HG02798 (cell line): ENCODE measurements at regions not wholly inside any gene's neighbourhood (a gene's known extent, or its start where the extent isn't known, plus 50 kb on each side); places are given as distances from the start of the nearest gene placed in this dataset.

Source experiments
- ATAC-seq: cut with Tn5 transposase; IDR thresholded peaks from one replicate; pipeline ENCODE4 v1.9.1; 2021; ENCODE audit warnings: mild to moderate bottlenecking; ENCODE audit not compliant: unreplicated experiment, poor library complexity

DNA sequence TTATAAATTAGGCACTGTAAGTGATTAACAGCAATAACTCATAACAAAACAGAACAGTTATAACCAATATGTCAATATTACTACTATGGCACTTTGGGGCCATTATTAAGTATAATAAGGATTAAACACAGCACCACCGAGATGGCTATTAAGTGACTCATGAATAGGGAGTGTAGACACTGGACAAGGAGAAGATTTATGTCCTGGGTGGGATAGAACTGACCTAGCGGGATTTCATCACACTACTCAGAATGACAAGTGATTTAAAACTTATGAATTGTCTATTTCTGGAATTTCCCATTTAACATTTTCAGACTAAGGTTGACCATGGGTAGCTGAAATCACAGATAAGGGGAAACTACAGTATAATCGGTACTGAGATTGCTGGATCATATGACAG, 79.0 kb upstream of the SLC7A1 start:
- no peak for ATAC-seq

DNA sequence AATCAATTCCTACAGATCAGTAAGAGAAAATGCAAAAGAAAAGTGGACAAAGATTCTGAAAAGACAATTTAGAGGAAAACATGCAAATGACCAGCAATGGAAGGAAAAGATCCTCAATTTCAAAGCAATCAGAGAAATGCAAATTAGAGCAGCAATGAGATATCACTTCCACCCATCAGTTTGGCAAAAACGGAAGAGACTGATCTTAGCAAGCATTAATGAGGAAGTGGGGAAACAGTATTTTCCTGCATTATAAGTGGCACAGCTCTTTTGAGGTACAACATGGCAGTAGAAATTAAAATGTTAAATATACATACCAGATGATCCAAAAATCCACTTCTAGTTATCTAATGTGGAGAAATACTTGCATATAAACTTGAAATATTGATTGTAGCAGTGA, 69.1 kb upstream of the SLC7A1 start:
- no peak for ATAC-seq

DNA sequence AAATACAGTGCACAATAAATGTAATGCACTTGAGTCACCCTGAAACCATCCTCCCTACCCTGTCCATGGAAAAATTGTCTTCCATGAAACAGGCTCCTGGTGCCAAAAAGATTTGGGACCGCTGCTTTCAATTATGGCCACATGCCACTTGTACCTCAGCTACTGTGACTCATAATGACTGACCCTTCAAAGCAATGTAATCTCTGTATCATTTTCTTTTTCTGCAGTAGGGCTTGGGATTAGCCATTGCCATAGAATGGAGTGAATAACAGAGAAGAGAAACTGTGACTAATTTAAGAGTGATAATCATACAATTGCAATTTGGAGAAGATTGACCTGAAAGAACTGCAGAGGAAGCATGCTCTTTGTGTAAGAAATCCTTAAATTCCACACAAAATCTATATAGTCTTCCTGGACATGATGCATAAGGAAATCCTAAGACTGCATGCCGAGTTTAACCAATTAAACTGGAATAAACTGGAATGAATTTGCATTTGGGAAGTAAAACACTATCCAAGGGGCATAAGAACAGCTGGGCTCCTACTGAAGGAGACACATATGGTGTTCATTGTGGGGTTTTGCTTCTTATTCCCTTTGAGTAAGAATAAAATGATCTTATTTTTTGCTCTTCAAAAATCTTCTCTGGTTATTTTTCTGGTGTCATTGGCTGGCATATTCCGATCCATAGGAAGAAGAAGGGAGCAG, 59.5 kb upstream of the SLC7A1 start:
- ATAC-seq = no peak

DNA sequence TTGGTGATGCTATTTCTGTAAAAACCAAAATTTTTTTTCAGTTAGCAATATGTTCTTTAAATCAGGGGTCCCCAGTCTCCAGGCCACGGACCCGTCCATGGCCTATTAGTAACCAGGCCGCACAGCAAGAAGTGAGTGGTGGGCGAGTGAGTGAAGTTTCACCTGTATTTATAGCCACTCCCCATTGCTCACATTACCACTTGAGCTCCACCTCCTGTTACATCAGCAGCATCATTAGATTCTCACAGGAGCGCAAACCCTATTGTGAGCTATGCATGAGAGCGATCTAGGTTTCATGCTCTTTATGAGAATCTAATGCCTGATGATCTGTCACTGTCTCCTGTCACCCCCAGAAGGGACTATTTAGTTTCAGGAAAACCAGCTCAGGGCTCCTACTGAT, 58.9 kb upstream of the SLC7A1 start:
- ATAC-seq = no peak

DNA sequence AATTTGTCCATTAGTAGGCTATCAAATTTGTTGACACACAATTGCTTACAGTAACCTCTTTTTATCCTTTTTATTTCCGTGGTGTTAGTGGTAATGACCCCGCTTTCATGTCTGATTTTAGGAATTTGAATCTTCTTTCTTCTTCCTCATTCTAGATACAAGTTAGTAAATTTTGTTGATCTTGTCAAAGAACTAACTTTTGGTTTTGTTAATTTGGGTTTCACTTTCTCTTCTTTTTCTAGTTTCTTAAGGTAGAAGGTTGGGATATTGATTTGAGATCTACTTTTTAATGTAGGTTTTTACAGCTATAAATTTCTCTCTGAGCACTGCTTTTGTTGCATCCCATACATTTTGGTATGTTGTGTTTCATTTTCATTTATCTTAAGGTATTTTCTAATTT, 53.3 kb upstream of the SLC7A1 start:
- ATAC-seq = no peak
